Effector memory CD4-positive, alpha-beta T cell (primary cell): ENCODE measurements at regions not wholly inside any gene's neighbourhood (a gene's known extent, or its start where the extent isn't known, plus 50 kb on each side); places are given as distances from the start of the nearest gene placed in this dataset.
A peak's percentile ranks its signal among the peaks of the same experiment; 100 is the strongest.

ENCODE experiments used
- DNase-seq, 3 donors: peaks; one replicate each; pipeline ENCODE4 v3.0.0-alpha.2; 2020
- H3K27ac ChIP-seq: 2 replicates; pipeline ENCODE4 v1.7.0; 2013; ENCODE audit warnings: mild to moderate bottlenecking, low read length, moderate library complexity; ENCODE audit not compliant: insufficient read depth, poor library complexity, severe bottlenecking
- H3K27me3 ChIP-seq: replicated peaks from 2 replicates; pipeline ENCODE4 v1.7.0; 2013; ENCODE audit warnings: mild to moderate bottlenecking, low read length; ENCODE audit not compliant: insufficient read depth, control insufficient read depth, poor library complexity, severe bottlenecking
- H3K36me3 ChIP-seq: 2 replicates; pipeline ENCODE4 v1.7.0; 2013; ENCODE audit warnings: mild to moderate bottlenecking, low read length, moderate library complexity; ENCODE audit not compliant: control insufficient read depth, insufficient read depth
- H3K4me1 ChIP-seq: 2 replicates; pipeline ENCODE4 v1.7.0; 2013; ENCODE audit warnings: low read length, mild to moderate bottlenecking; ENCODE audit not compliant: control insufficient read depth, insufficient read depth, poor library complexity, severe bottlenecking
- H3K4me3 ChIP-seq: 2 replicates; pipeline ENCODE4 v1.7.0; 2013; ENCODE audit warnings: low read length, low read depth, mild to moderate bottlenecking; ENCODE audit not compliant: insufficient read depth, poor library complexity, severe bottlenecking
- H3K9me3 ChIP-seq: 2 replicates; pipeline ENCODE4 v1.7.0; 2013; ENCODE audit warnings: mild to moderate bottlenecking, low read length, moderate library complexity; ENCODE audit not compliant: control insufficient read depth

GRCh38 chr16:85289760-85290625, 177.7 kb upstream of the CIBAR2 start:
- no peaks in the 10 kb centered on the region for H3K4me1 ChIP-seq
- no peak overlapping the region for H3K4me3 ChIP-seq
- no peaks in the 10 kb centered on the region for H3K36me3 ChIP-seq
- H3K27ac ChIP-seq = no peak overlapping the region
- H3K9me3 ChIP-seq = no peaks in the 10 kb centered on the region
- no peak for DNase-seq
- H3K27me3 ChIP-seq = no peaks in the 10 kb centered on the region

GRCh38 chr16:85290626-85291301, 178.5 kb upstream of the CIBAR2 start:
- DNase-seq = no peak
- Histone ChIP-seq H3K27ac (no peak overlapping the region), H3K36me3 (no peaks in the 10 kb centered on the region), H3K4me1 (no peaks in the 10 kb centered on the region), H3K9me3 (no peaks in the 10 kb centered on the region), H3K27me3 (no peaks in the 10 kb centered on the region), H3K4me3 (no peak overlapping the region)

- Histone ChIP-seq H3K27me3 (no peaks in the 10 kb centered on the region), H3K4me3 (no peak overlapping the region), H3K36me3 (no peaks in the 10 kb centered on the region), H3K9me3 (no peaks in the 10 kb centered on the region), H3K4me1 (no peaks in the 10 kb centered on the region), H3K27ac (no peak overlapping the region)
- DNase-seq = no peak
These were observed 179.3 kb upstream of the CIBAR2 start for GRCh38 chr16:85291302-85292148.

GRCh38 chr16:85293458-85293857, 181.2 kb upstream of the CIBAR2 start:
- H3K4me3 ChIP-seq = no peak overlapping the region
- no peak for DNase-seq
- H3K27me3 ChIP-seq = no peaks in the 10 kb centered on the region
- no peaks in the 10 kb centered on the region for H3K4me1 ChIP-seq
- H3K9me3 ChIP-seq = no peaks in the 10 kb centered on the region
- no peaks in the 10 kb centered on the region for H3K36me3 ChIP-seq
- no peak overlapping the region for H3K27ac ChIP-seq

GRCh38 chr16:85293904-85294642, 181.8 kb upstream of the CIBAR2 start:
- Histone ChIP-seq H3K4me3 (no peak overlapping the region), H3K9me3 (no peaks in the 10 kb centered on the region), H3K36me3 (no peaks in the 10 kb centered on the region), H3K27ac (no peak overlapping the region), H3K27me3 (no peaks in the 10 kb centered on the region), H3K4me1 (no peaks in the 10 kb centered on the region)
- no peak for DNase-seq

GRCh38 chr16:85294810-85295508, 182.7 kb upstream of the CIBAR2 start:
- no peak for DNase-seq
- Histone ChIP-seq H3K4me1 (no peaks in the 10 kb centered on the region), H3K27ac (no peak overlapping the region), H3K36me3 (no peaks in the 10 kb centered on the region), H3K27me3 (no peaks in the 10 kb centered on the region), H3K4me3 (no peak overlapping the region), H3K9me3 (no peaks in the 10 kb centered on the region)

GRCh38 chr16:85296859-85297660, 184.8 kb upstream of the CIBAR2 start:
- Histone ChIP-seq H3K27ac (no peak overlapping the region), H3K9me3 (no peaks in the 10 kb centered on the region), H3K27me3 (no peaks in the 10 kb centered on the region), H3K4me3 (no peak overlapping the region), H3K4me1 (no peaks in the 10 kb centered on the region), H3K36me3 (no peaks in the 10 kb centered on the region)
- DNase-seq = peak in 1 of 3 donors; percentile 24

GRCh38 chr16:85297881-85298280, 185.6 kb upstream of the CIBAR2 start:
- no peak overlapping the region for H3K4me3 ChIP-seq
- no peak for DNase-seq
- H3K36me3 ChIP-seq = no peaks in the 10 kb centered on the region
- no peaks in the 10 kb centered on the region for H3K4me1 ChIP-seq
- no peak overlapping the region for H3K27ac ChIP-seq
- no peaks in the 10 kb centered on the region for H3K9me3 ChIP-seq
- peaks cover 1% of the 10 kb centered on the region for H3K27me3 ChIP-seq
